Parathyroid adenoma (tissue), 2 donors: ENCODE measurements at regions not wholly inside any gene's neighbourhood (a gene's known extent, or its start where the extent isn't known, plus 50 kb on each side); places are given as distances from the start of the nearest gene placed in this dataset.

ENCODE experiments used
- H2AFZ ChIP-seq: fragments of 300-600 bp; sonication (generic); one replicate; pipeline ENCODE4 v1.7.0; 2017; ENCODE audit warnings: antibody characterized with exemption, mild to moderate bottlenecking
- H3K27ac ChIP-seq: fragments of 300-600 bp; sonication (generic); one replicate; pipeline ENCODE4 v1.7.0; 2017
- H3K27me3 ChIP-seq: fragments of 300-600 bp; sonication (generic); one replicate; pipeline ENCODE4 v1.7.0; 2017; ENCODE audit warnings: low read length; ENCODE audit not compliant: control insufficient read depth, insufficient read depth
- H3K36me3 ChIP-seq: fragments of 300-600 bp; sonication (generic); one replicate; pipeline ENCODE4 v1.7.0; 2017; ENCODE audit warnings: low read length; ENCODE audit not compliant: control insufficient read depth, insufficient read depth
- H3K4me1 ChIP-seq: fragments of 300-600 bp; sonication (generic); one replicate; pipeline ENCODE4 v1.7.0; 2017; ENCODE audit warnings: control low read depth
- H3K4me2 ChIP-seq: fragments of 300-600 bp; sonication (generic); one replicate; pipeline ENCODE4 v1.7.0; 2017; ENCODE audit warnings: low read length
- H3K4me3 ChIP-seq: fragments of 300-600 bp; sonication (generic); one replicate; pipeline ENCODE4 v1.7.0; 2017; ENCODE audit warnings: low read depth, low read length
- H3K79me2 ChIP-seq: fragments of 300-600 bp; sonication (generic); one replicate; pipeline ENCODE4 v1.7.0; 2017; ENCODE audit warnings: control low read depth
- H3K9ac ChIP-seq: fragments of 300-600 bp; sonication (generic); one replicate; pipeline ENCODE4 v1.7.0; 2017; ENCODE audit warnings: mild to moderate bottlenecking
- H3K9me3 ChIP-seq: fragments of 300-600 bp; sonication (generic); one replicate; pipeline ENCODE4 v1.7.0; 2017; ENCODE audit warnings: low read length; ENCODE audit not compliant: control insufficient read depth
- CTCF ChIP-seq: fragments of 300-600 bp; sonication (generic); IDR thresholded peaks from one replicate; pipeline ENCODE4 v1.7.0; 2017; ENCODE audit warnings: antibody characterized with exemption, mild to moderate bottlenecking
- donor health status: primary hyperparathyroidism.

- H3K4me2 ChIP-seq: no peak overlapping the region
- no peaks in the 10 kb centered on the region for H3K27me3 ChIP-seq
These were observed 80.0 kb downstream of the CAMK2N1 start for GRCh38 chr1:20405893-20406604.

DNA sequence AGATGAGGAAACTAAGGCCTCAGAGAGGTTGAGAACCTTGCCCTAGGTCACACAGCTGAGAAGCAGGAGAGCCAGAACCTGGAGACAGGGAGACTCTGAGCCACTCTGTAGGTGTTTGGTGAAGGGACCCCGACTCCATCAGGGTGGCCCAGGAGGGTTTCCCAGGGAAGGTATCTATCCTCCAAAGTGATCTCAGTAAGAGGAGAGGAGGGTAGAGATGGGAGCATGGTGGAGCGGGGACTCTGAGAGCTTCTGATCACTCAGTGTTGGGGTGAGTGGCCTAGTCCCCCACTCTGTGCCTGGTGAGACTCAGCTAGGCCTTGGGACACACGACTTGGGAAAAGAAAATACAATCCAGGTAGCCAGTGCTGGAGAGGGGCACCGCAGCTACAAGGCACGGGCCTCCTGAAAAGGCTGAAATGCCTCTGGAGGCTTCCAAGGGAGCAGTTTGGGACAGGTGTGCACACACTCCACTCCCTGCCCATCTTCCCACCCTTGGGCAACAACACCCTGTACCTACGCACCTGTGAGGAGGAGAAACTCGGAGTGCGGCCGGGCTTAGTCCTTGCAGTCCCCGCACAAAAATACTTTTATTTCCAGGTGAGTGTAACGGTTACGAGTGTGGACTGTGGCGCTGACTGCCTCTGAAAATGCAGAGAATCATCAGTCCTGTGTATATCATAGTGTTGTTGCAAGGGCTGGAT lies 80.8 kb downstream of the CAMK2N1 start:
- no peak overlapping the region for H3K9ac ChIP-seq
- no peaks in the 10 kb centered on the region for H3K79me2 ChIP-seq
- H3K4me3 ChIP-seq: no peak overlapping the region
- H3K27ac ChIP-seq: no peak overlapping the region
- TF ChIP-seq CTCF: no peak
- no peaks in the 10 kb centered on the region for H3K4me1 ChIP-seq
- no peaks in the 10 kb centered on the region for H3K36me3 ChIP-seq
- H3K4me2 ChIP-seq: no peak overlapping the region
- H2AFZ ChIP-seq: no peak overlapping the region
- no peaks in the 10 kb centered on the region for H3K27me3 ChIP-seq
- no peaks in the 10 kb centered on the region for H3K9me3 ChIP-seq

More at GRCh38 chr1:20405893-20406604, 80.0 kb downstream of the CAMK2N1 start:
- Histone ChIP-seq H3K9me3 (no peaks in the 10 kb centered on the region), H2AFZ (no peak overlapping the region), H3K9ac (no peak overlapping the region), H3K36me3 (no peaks in the 10 kb centered on the region), H3K79me2 (no peaks in the 10 kb centered on the region), H3K27ac (no peak overlapping the region), H3K4me1 (no peaks in the 10 kb centered on the region), H3K4me3 (no peak overlapping the region)
- TF ChIP-seq CTCF: no peak
